Activated CD8-positive, alpha-beta T cell treated with anti-CD3 and anti-CD28 coated beads for 36 hours (primary cell): ENCODE measurements at regions not wholly inside any gene's neighbourhood (a gene's known extent, or its start where the extent isn't known, plus 50 kb on each side); places are given as distances from the start of the nearest gene placed in this dataset.
A peak's percentile ranks its signal among the peaks of the same experiment; 100 is the strongest.

Experiments used
- ATAC-seq: fragments of 200-7000 bp; cut with Tn5 transposase; one replicate; pipeline ENCODE4 v1.10.0; 2021; ENCODE audit warnings: mild to moderate bottlenecking, moderate library complexity
- CTCF ChIA-PET: fragments of 350-600 bp; sonication (Branson Sonifier 250); formaldehyde crosslinking; loops from one replicate; lab custom pipeline; 2021; ENCODE audit warnings: antibody characterized with exemption; lab: Charles Lee
- POLR2A ChIA-PET: fragments of 350-600 bp; sonication (Branson Sonifier 250); formaldehyde crosslinking; loops from one replicate; lab custom pipeline; 2021; ENCODE audit warnings: antibody characterized with exemption; lab: Charles Lee
- DNase-seq: peaks from one replicate; pipeline ENCODE4 v3.0.0-alpha.2; 2020
- H3K27ac Mint-ChIP-seq: one replicate; pipeline ENCODE4 v1.8.0; 2021; ENCODE audit warnings: mild to moderate bottlenecking, mixed read lengths
- H3K27me3 Mint-ChIP-seq: one replicate; pipeline ENCODE4 v1.8.0; 2021; ENCODE audit warnings: mixed read lengths
- H3K36me3 Mint-ChIP-seq: one replicate; pipeline ENCODE4 v1.8.0; 2021; ENCODE audit warnings: low read depth, mixed read lengths
- H3K4me1 Mint-ChIP-seq: one replicate; pipeline ENCODE4 v1.8.0; 2021; ENCODE audit warnings: low read depth, mixed read lengths
- H3K4me3 Mint-ChIP-seq: one replicate; pipeline ENCODE4 v1.8.0; 2021; ENCODE audit warnings: mild to moderate bottlenecking, moderate library complexity, mixed read lengths
- H3K9me3 Mint-ChIP-seq: one replicate; pipeline ENCODE4 v1.8.0; 2021; ENCODE audit warnings: mixed read lengths
- intact Hi-C: fragments of 100-400 bp; cut with micrococcal nuclease; formaldehyde crosslinking; loops from one replicate; pipeline ENCODE4 v1.10.0; 2022
- TF ChIP-seq, protein P1 (sequence below): fragments of 200-600 bp; IDR thresholded peaks from one replicate; pipeline ENCODE4 v1.8.0; 2022; ENCODE audit warnings: antibody characterized with exemption, mild to moderate bottlenecking

DNA sequence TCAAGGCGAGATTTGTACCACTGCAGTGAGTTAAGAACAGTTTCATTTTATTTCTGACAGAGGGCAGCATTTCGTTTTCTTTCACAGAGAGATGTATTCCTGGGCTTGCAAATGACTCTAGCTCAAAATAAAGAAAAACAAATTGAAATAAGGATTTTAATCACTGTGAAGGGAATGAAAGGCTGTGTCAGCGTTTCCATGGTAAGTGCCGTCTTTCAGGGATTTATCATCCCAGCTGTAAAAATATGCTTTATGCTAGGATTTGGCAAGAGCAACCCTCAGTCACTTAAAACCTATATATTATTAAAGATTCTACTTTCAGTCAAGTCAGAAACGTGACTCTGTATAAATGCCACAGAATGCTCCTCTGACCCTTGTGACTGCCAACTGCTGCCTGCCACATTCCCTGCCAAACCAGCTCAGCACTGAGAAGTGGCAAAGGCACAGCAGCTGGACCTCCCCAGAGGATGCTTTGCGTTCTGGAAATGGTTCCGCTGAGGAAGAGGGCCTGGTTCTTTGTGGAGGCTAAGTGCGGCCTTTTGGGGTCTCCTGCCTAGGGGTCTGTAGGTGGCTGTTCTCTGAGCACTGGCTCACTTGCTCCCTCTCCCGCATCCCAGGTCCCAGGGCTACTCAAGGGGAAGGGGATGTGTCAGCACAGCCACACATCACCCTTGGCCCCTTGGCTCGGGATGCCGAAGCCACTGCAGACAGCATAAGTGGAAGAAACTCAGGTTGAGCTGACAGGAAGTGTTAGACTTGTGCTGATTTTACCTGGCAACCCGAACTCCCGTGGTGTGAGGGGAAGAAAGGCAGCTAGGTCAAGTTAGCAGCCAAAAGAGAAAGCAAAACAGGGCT lies 56.6 kb upstream of the POMGNT2 start:
- Mint-ChIP-seq H3K36me3 (peaks cover 15% of the 10 kb centered on the region), H3K27me3 (no peaks in the 10 kb centered on the region), H3K4me3 (peak overlapping the region; percentile 65), H3K4me1 (peaks cover 20% of the 10 kb centered on the region), H3K9me3 (peaks cover 17% of the 10 kb centered on the region), H3K27ac (peak overlapping the region; percentile 96)
- ChIA-PET POLR2A (interaction anchor here (0.6 to 1.9 kb wide), 3 partner anchors 16 to 398 kb away, joined by 3 to 5 read pairs (median 3); no protein-coding TSS in a partner anchor), CTCF (interaction anchor here (0.6 to 3.8 kb wide), 43 partner anchors 9 to 340 kb away, joined by 3 to 28 read pairs (median 4); partner anchors contain the start of gene SNRK)
- peak; percentile 75 for ATAC-seq
- TF ChIP-seq, protein P1, sequence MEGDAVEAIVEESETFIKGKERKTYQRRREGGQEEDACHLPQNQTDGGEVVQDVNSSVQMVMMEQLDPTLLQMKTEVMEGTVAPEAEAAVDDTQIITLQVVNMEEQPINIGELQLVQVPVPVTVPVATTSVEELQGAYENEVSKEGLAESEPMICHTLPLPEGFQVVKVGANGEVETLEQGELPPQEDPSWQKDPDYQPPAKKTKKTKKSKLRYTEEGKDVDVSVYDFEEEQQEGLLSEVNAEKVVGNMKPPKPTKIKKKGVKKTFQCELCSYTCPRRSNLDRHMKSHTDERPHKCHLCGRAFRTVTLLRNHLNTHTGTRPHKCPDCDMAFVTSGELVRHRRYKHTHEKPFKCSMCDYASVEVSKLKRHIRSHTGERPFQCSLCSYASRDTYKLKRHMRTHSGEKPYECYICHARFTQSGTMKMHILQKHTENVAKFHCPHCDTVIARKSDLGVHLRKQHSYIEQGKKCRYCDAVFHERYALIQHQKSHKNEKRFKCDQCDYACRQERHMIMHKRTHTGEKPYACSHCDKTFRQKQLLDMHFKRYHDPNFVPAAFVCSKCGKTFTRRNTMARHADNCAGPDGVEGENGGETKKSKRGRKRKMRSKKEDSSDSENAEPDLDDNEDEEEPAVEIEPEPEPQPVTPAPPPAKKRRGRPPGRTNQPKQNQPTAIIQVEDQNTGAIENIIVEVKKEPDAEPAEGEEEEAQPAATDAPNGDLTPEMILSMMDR, result peak; percentile 58
- intact Hi-C loops, result loop anchor here (1.0 kb wide), 1 partner anchor 216 kb away; no protein-coding TSS in a partner anchor
- peak; percentile 49 for DNase-seq

DNA sequence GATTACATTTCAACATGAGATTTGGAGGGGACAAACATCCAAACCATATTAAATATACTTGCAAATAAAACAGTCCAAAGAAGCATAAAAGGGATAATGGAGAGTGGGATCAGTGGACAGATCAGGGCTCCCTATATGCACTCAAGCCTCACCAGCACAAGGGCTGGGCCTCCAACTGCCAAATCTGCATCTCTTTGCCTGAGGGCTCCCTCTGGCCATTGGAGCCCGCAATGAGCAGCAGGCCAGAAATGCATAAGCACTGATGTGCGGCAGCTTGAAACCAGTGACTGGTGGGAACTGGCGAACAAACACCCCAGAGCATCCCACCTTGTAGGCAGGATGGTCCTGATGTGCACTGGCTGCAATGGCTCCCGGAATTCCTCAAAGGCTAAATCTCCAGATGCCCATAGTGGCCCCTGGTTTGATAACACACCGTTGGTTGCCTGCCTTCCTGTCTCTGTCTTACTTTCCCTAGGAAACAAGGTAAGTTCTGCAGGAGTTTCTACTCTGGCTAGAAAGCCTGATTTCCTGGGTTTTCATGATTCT lies 55.9 kb upstream of the POMGNT2 start:
- H3K4me1 Mint-ChIP-seq, result peaks cover 25% of the 10 kb centered on the region
- DNase-seq, result no peak
- CTCF ChIA-PET, result interaction anchor here (0.7 to 3.8 kb wide), 38 partner anchors 9 to 341 kb away, joined by 3 to 28 read pairs (median 4); partner anchors contain the start of gene SNRK
- H3K36me3 Mint-ChIP-seq, result peaks cover 12% of the 10 kb centered on the region
- H3K4me3 Mint-ChIP-seq, result no peak overlapping the region
- H3K27ac Mint-ChIP-seq, result peak overlapping the region; percentile 39
- POLR2A ChIA-PET, result no interaction called here
- H3K27me3 Mint-ChIP-seq, result no peaks in the 10 kb centered on the region
- intact Hi-C loops, result loop anchor here (1.0 kb wide), 1 partner anchor 217 kb away; no protein-coding TSS in a partner anchor
- H3K9me3 Mint-ChIP-seq, result peaks cover 13% of the 10 kb centered on the region
- TF ChIP-seq, protein P1, result no peak
- ATAC-seq, result no peak

DNA sequence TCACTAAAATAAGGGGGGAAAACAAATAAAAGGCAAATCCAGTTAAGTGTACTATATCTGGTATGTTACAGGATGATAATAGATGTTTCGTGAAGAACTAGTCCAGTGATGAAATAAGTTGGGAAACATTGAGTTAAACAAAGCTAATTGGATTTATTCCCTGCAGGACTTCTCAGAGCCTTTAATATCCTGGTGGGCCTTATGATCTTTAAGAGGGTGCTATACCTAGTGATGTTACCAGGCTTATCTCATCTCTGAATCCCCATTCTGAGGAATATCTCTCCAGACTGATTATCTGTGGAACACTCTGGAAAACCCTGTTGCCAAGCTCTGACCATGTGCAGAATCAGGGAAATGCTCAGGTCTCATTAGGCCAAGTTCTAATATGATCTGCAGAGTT lies 54.8 kb upstream of the POMGNT2 start:
- H3K4me1 Mint-ChIP-seq, result peaks cover 29% of the 10 kb centered on the region
- intact Hi-C loops, result no loop called here

DNA sequence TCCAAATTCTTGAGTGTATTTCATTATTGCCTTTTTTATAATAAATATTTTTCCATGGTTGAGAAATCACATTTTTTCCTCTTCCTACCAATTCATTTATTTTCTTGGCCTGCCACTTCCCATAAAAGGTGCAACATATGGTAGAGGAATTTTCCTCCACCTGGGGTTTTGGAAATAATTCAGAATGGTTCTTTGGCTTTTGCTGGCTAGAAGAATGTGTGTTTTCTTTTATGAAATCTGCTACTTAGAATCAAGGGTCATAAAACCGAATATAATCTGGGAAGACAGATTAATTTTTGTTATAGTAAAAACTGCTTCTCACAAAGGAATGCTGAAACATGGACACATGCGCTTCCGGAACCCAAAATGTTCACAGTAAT lies 54.0 kb upstream of the POMGNT2 start:
- intact Hi-C loops, result loop anchor here (5.0 kb wide), 1 partner anchor 342 kb away; no protein-coding TSS in a partner anchor
- no peak overlapping the region for H3K27ac Mint-ChIP-seq
- peaks cover 36% of the 10 kb centered on the region for H3K4me1 Mint-ChIP-seq
- ChIA-PET POLR2A (interaction anchor here (0.9 kb wide), 1 partner anchor 13 kb away, joined by 3 read pairs; no protein-coding TSS in a partner anchor), CTCF (no interaction called here)
- peaks cover under 1% of the 10 kb centered on the region for H3K9me3 Mint-ChIP-seq
- no peak for ATAC-seq
- TF ChIP-seq, protein P1, result no peak
- H3K4me3 Mint-ChIP-seq, result no peak overlapping the region
- DNase-seq, result no peak
- H3K27me3 Mint-ChIP-seq, result no peaks in the 10 kb centered on the region
- H3K36me3 Mint-ChIP-seq, result peaks cover 3% of the 10 kb centered on the region

More for the DNA sequence above, 54.8 kb upstream of the POMGNT2 start:
- CTCF ChIA-PET, result interaction anchor here (0.9 to 3.8 kb wide), 7 partner anchors 10 to 342 kb away, joined by 3 to 28 read pairs (median 3); no protein-coding TSS in a partner anchor
- H3K9me3 Mint-ChIP-seq, result peaks cover 3% of the 10 kb centered on the region
- DNase-seq (no peak), ATAC-seq (no peak)
- peaks cover 5% of the 10 kb centered on the region for H3K36me3 Mint-ChIP-seq
- no peaks in the 10 kb centered on the region for H3K27me3 Mint-ChIP-seq
- no peak overlapping the region for H3K4me3 Mint-ChIP-seq
- no peak overlapping the region for H3K27ac Mint-ChIP-seq
- TF ChIP-seq, protein P1, result no peak
- POLR2A ChIA-PET, result interaction anchor here (0.6 kb wide), 1 partner anchor 13 kb away, joined by 3 read pairs; no protein-coding TSS in a partner anchor
